ENCODE measurements at regions not wholly inside any gene's neighbourhood (a gene's known extent, or its start where the extent isn't known, plus 50 kb on each side); places are given as distances from the start of the nearest gene placed in this dataset.

GRCh38 chr20:60559462-60559861 is 601.2 kb downstream of the CDH26 start:
- no peaks in the 10 kb centered on the region for H3K79me2 ChIP-seq (ENCODE audit: insufficient read depth, low read depth, low read length)
- H4K20me1 ChIP-seq (ENCODE audit: insufficient read depth, low read length), result no peaks in the 10 kb centered on the region
- no peaks in the 10 kb centered on the region for H3K9me2 ChIP-seq (ENCODE audit: insufficient read depth, low read length)
- no peak overlapping the region for H2AFZ ChIP-seq (ENCODE audit: low read length)
- no peak for DNase-seq (ENCODE audit: low spot score)
- no peak overlapping the region for H3K4me3 ChIP-seq (ENCODE audit: low read depth, low read length, poor library complexity, severe bottlenecking)
- intact Hi-C loops (cut with micrococcal nuclease; ENCODE audit: unreplicated experiment), result no loop called here
- TF ChIP-seq CTCF (conservative IDR thresholded peaks at IDR 0.05; ENCODE audit: low read length), result no peak
- no peak for TF ChIP-seq EZH2phosphoT487 (IDR thresholded peaks at IDR 0.05; ENCODE audit: borderline replicate concordance, low read depth, low read length)
- H3K4me2 ChIP-seq (ENCODE audit: low read length), result no peak overlapping the region
- H3K9me3 ChIP-seq (ENCODE audit: low read length), result no peaks in the 10 kb centered on the region
- H3K4me1 ChIP-seq (ENCODE audit: insufficient read depth, low read length, poor library complexity, severe bottlenecking), result no peaks in the 10 kb centered on the region
- CTCF ChIA-PET (ENCODE audit: unreplicated experiment), result no interaction called here
- no TSS peak for BruUV-seq (replicated peaks)
- H3K27ac ChIP-seq (ENCODE audit: low read depth, low read length, poor library complexity, severe bottlenecking), result no peak overlapping the region
- H3K36me3 ChIP-seq (ENCODE audit: insufficient read depth, low read length), result no peaks in the 10 kb centered on the region
- POLR2A ChIA-PET, result no interaction called here

- Histone ChIP-seq H2AFZ (ENCODE audit: low read length) (no peak overlapping the region), H3K36me3 (ENCODE audit: insufficient read depth, low read length) (no peaks in the 10 kb centered on the region), H4K20me1 (ENCODE audit: insufficient read depth, low read length) (no peaks in the 10 kb centered on the region), H3K79me2 (ENCODE audit: insufficient read depth, low read depth, low read length) (no peaks in the 10 kb centered on the region), H3K4me1 (ENCODE audit: insufficient read depth, low read length, poor library complexity, severe bottlenecking) (no peaks in the 10 kb centered on the region), H3K9me3 (ENCODE audit: low read length) (no peaks in the 10 kb centered on the region), H3K4me2 (ENCODE audit: low read length) (no peak overlapping the region), H3K4me3 (ENCODE audit: low read depth, low read length, poor library complexity, severe bottlenecking) (no peak overlapping the region), H3K27ac (ENCODE audit: low read depth, low read length, poor library complexity, severe bottlenecking) (no peak overlapping the region), H3K9me2 (ENCODE audit: insufficient read depth, low read length) (no peaks in the 10 kb centered on the region)
- DNase-seq (ENCODE audit: low spot score), result no peak
- CTCF ChIA-PET (ENCODE audit: unreplicated experiment), result interaction anchor here (1.1 kb wide), 1 partner anchor 13 kb away, joined by 3 read pairs; no protein-coding TSS in a partner anchor
- BruUV-seq (replicated peaks), result no TSS peak
- POLR2A ChIA-PET, result no interaction called here
- intact Hi-C loops (cut with micrococcal nuclease; ENCODE audit: unreplicated experiment), result no loop called here
- TF ChIP-seq CTCF (conservative IDR thresholded peaks at IDR 0.05; ENCODE audit: low read length) (no peak), EZH2phosphoT487 (IDR thresholded peaks at IDR 0.05; ENCODE audit: borderline replicate concordance, low read depth, low read length) (no peak)
These were observed 602.8 kb downstream of the CDH26 start for GRCh38 chr20:60561052-60561451.

GRCh38 chr20:60565083-60565482 is 606.9 kb downstream of the CDH26 start:
- Histone ChIP-seq H3K4me1 (ENCODE audit: insufficient read depth, low read length, poor library complexity, severe bottlenecking) (no peaks in the 10 kb centered on the region), H3K79me2 (ENCODE audit: insufficient read depth, low read depth, low read length) (no peaks in the 10 kb centered on the region), H3K36me3 (ENCODE audit: insufficient read depth, low read length) (no peaks in the 10 kb centered on the region), H3K4me3 (ENCODE audit: low read depth, low read length, poor library complexity, severe bottlenecking) (no peak overlapping the region), H3K27ac (ENCODE audit: low read depth, low read length, poor library complexity, severe bottlenecking) (no peak overlapping the region), H3K9me2 (ENCODE audit: insufficient read depth, low read length) (no peaks in the 10 kb centered on the region), H3K9me3 (ENCODE audit: low read length) (no peaks in the 10 kb centered on the region), H4K20me1 (ENCODE audit: insufficient read depth, low read length) (no peaks in the 10 kb centered on the region), H3K4me2 (ENCODE audit: low read length) (no peak overlapping the region), H2AFZ (ENCODE audit: low read length) (no peak overlapping the region)
- CTCF ChIA-PET (ENCODE audit: unreplicated experiment), result no interaction called here
- POLR2A ChIA-PET, result no interaction called here
- TF ChIP-seq CTCF (conservative IDR thresholded peaks at IDR 0.05; ENCODE audit: low read length) (no peak), EZH2phosphoT487 (IDR thresholded peaks at IDR 0.05; ENCODE audit: borderline replicate concordance, low read depth, low read length) (no peak)
- BruUV-seq (replicated peaks), result no TSS peak
- intact Hi-C loops (cut with micrococcal nuclease; ENCODE audit: unreplicated experiment), result no loop called here
- DNase-seq (ENCODE audit: low spot score), result no peak

All from OCI-LY7 (cell line).